ENCODE measurements at regions not wholly inside any gene's neighbourhood (a gene's known extent, or its start where the extent isn't known, plus 50 kb on each side); places are given as distances from the start of the nearest gene placed in this dataset.

DNA sequence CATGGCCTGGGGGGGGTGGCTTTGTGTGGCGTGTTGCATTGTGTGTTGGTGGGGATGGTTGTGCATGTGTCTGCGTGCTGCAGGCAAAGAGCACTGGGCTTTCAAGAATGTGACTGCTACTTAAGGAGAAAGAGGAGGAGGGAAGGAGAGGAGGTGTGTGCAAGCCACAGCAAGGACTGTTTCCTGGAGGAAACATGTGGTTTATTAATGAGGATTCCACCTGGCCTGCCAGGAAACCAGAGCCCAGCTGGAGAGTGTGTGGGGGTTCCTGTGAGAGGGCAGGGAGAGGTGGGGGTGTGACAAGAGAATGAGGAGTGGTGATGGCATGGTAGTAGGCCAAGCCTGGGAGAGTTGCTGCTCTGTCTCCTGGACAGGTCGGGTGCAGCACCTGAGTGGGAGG, 258.1 kb upstream of the ROPN1 start:
- DNase-seq = no peak

- DNase-seq = no peak
Observed at GRCh38 chr3:124256156-124256555, 264.2 kb upstream of the ROPN1 start.

DNA sequence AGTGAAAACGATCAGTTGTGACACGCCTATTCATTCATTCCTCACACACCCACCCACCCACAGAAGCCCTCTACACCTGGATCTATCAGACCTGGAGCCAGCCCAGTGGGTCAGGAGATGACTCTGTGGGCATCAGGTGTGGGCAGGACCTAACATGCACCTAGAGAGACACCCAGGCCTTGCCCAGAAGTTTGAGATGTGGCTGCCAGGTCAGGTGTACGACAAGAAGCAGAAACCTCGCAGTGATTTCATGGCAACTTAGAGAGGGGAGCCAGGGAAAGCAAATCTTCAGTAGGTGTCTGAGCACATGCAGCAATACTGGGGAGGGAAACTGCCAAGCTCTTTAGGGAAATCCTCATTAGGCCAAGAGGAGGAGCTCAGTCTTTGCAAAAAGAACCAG, 264.7 kb upstream of the ROPN1 start:
- no peak for DNase-seq

DNA sequence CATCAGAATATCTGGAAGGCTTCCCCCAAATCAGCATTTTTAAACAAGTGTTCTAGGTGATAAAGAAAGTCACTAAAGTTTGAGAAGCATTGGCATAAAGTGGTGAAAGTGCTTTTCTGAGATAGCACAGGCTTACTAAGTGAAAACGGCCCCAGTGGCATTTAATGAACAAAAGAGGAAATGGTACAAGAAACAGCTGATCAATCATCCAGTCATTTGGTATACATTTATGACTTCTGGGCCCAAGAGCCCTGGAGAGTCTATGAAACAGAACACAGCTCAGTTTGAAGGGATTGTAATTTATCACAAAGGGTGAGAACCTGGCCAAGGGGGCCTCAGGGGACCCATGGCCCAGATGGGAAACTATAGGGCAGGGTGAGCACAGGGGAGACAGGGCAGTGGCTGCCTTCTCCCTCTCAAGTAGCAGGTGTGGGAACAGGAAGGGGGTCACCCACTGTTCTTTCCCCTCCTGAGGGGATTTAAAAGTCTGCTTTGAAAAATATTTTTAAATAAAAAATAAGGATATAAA, 265.5 kb upstream of the ROPN1 start:
- DNase-seq = no peak

- DNase-seq = no peak
Observed at GRCh38 chr3:124258057-124258500, 266.2 kb upstream of the ROPN1 start.

DNA sequence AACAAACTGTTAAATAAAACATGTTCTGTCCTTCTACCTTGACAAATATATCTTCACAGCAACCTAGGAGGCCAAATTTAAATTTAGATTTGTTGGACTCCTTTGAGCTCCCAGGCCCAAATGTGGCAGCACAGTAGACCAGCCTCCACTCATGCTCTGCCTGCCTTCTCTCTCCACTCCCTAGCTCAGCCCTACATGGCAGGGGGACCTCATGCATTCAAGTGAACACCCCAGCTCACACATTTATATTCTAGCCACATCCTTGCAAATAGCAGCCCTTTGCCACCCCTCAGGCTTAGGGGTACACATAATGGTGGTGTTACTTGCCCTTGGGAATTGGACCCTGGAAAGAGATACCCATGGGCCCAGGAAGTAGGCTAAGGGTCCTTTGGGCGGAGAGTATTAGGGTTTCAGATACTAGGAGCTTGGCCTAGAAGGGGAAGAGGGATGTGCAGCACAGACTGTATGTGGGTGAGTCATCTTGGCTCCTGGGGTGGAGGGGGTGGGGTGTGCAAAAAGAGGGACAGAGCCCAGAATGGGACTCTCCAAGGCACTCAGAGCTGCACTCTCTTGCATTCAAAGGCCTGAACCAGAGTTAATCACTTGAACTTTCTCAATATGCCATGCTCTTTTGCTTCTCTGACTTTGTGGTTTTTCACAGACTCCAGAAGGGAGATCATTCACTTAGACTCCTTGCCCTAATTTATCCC, 268.4 kb upstream of the ROPN1 start:
- DNase-seq = no peak

- DNase-seq = no peak
Observed at GRCh38 chr3:124261306-124261705, 269.4 kb upstream of the ROPN1 start.

DNA sequence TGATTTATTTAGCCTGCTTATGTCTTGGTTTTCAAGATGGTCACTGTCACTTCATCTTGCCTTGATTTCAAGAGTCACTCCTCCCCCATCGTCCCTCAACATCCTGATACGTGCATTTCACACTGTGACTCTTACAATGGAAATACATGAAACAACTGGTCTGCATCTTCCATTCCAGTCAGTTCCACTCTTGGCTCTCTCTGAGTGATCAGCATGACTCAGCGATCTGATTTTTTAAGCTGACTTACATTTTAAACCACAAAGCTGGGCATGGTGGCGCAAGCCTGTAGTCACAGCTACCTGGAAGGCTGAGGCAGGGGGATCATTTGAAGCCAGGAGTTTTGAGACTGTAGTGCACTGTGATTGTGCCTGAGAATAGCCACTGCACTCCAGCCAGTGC, 271.2 kb upstream of the ROPN1 start:
- no peak for DNase-seq

GRCh38 chr3:124264346-124264745, 272.4 kb upstream of the ROPN1 start:
- no peak for DNase-seq

DNA sequence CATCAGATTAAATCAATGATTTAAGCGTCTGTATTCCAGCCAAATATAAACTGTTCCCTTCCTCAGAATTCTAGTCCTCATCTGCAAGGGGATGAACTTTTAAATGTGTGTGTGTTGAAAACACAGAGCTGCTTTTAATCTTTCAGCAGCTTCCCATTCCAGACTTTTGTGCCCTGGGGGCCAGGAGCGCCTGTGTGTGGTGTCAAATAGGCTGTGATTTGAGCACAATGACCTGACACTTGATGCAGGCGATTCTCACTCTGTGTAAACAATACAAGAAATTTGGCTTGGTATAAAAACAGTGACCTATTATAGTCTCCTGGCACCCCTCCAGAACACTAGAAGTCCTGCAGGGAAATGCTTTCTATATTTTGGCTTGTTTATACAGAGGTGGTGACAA, 274.6 kb upstream of the ROPN1 start:
- DNase-seq = no peak

GRCh38 chr3:124267406-124267805, 275.5 kb upstream of the ROPN1 start:
- no peak for DNase-seq

DNA sequence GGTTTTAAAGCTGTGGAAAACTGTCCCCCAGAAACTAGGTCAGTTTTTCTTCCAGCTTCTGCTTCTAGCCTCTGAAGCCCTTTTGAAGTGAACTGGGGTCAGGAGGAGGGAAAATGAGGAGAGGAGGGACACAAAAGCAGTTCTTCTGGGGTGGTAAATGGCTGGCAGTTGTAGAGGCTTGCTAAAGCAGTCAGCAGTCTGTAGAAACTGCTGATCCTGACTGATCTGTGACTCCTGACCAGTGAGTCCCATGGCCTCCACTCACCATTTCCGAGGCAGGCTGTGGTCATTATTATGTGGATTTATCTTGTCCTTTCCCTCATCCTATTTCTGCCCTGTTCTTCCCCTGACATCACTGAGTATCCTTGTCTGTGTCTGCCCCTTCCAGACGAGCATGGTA, 276.4 kb upstream of the ROPN1 start:
- DNase-seq = no peak

DNA sequence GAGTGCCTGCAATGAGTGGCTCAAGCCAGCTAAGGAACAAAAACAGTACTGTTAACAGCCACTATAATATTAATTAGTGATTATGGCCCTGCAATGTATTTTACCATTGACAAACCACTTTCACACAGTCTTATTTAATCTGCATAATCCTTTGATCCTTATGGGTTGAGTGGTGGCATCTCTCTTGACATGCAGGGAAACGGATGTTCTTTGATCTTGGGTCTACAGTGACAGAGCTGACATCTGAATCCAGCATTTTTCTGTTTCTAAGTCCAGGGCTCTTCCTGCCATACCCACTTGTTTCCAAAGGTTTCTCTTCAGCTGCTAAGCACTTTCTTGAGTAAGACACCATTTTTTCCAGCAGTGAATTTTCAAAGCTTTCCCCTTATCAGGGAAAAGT, 277.7 kb upstream of the ROPN1 start:
- DNase-seq = no peak

- no peak for DNase-seq
Observed at GRCh38 chr3:124272605-124273151, 280.8 kb upstream of the ROPN1 start.

GRCh38 chr3:124273651-124274050, 281.7 kb upstream of the ROPN1 start:
- DNase-seq = no peak

- no peak for DNase-seq
Observed at GRCh38 chr3:124274051-124274450, 282.1 kb upstream of the ROPN1 start.

DNA sequence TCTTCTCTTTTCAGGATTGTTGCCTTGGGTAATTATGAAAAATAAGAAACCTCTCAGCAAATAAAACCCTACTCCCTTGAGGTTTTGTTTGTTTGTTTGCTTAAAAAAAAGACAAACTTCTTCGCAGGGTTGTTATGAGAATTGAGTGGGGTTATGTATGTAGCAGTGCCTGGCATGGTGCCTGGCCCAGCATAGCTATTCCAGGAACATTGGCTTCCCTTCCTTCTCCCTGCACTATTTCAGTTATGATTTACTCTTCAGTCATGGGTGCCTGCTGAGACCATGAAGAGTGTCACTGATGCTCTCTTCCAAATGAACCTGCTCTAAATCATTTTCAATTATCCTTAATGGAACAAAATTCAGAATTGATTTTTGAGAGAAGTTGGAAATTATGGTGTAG, 283.5 kb upstream of the ROPN1 start:
- DNase-seq = no peak

GRCh38 chr3:124276133-124276532, 284.2 kb upstream of the ROPN1 start:
- no peak for DNase-seq

DNA sequence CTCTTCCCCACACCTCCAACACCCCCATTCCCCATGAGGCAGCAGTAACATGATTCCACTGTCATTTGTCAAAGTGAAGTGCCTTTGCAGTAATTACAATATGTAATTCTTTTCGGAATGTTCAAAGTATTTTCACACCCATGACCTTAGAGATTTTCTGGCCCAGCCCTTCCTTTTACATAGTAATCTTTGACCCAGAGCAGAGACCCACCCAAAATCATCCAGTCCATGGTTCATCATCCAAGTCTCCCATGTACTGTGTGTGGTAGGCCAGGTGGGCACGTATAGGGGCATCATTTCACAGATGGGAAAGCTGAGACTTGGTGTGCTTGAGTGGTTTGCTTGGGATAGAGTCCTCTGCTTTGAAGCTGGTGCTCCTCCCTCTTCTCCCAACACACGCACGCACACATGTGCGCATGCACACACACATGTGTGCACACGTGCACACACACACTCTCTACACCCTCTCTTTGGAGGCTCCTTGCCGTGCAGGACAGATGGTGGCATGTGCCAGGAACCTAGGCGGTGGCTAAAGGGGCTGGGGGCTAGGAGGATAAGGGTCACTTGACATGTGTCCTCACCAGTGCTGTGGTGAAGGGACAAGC, 284.7 kb upstream of the ROPN1 start:
- DNase-seq = no peak

DNA sequence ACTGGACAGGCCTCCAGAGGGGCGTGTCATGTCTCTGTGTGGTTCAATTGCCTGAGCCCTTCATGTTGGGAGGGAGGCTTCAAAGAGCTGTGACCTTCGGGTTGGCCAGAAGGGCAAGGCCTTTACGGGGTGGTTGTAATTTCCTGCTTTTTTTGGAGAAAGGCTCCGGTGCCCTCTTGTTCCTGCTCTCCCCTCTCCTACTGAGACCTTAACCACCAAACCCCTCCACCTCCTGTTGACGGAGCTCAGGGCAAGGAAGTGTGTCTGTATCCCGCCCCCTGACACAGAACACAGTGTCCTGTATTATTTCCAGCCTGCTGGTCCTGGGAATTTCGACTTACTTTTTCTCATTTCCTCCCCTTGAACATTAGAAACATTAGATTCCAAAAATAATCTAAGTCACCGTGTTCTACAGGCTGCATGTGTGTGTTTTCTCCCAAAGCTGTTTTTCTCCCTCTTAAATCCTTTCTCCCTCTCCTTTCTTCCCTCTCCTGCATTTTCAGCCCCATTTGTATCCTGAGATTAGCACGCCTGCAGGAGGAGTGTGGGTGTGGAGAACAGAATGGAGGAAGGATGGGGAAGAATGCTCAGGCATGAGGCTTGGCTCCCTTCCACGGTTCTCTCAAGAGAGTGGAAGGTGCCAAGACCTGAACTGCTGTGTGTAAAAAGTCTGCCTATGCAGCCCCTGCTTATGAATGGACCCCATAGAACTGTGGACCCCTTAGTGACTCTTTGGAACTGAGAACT, 285.4 kb upstream of the ROPN1 start:
- DNase-seq = no peak

DNA sequence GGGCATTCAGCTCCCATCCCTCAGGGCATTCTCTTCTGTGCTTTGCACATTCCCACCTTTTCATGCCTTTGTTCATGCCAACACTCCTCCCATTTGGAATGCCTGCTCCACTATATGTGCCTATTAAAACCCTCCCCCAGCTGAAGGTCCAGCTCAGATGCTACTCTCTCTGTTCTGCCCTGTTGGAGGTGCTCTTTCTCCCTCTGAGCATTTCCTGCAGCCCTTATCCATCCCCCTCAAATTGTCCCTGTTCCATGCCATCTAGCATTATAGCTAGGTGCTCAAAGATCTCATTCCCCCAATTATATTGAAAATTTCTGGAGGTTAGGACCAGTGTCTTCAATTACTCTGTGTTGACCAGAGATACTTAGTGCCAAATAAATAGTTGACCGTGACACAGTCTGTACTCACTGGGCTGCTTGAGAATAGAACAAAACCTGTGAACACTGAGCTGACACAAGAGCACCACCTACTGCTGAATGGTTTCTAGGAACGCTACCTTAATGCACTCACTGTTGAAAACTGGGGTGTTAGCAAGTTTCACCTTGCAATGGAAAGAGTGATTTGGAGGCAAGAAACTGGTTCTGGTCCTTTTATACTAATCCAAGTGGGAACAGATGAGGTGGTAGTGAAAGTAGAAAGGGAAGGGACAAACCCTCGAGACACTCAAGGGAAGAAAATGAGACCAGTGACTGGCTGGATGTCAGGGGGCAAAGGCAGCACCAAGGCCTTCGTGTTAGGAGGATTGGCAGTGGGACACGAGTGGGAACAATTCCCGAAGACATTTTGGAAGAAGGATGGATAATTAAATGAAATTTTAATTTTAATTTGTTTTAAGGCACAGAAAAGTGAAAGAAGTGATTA, 289.8 kb upstream of the ROPN1 start:
- DNase-seq = no peak

- DNase-seq = no peak
Observed at GRCh38 chr3:124282751-124283651, 291.1 kb upstream of the ROPN1 start.
